Left forelimb (tissue), 1 donor: ENCODE measurements at regions not wholly inside any gene's neighbourhood (a gene's known extent, or its start where the extent isn't known, plus 50 kb on each side); places are given as distances from the start of the nearest gene placed in this dataset.

ENCODE experiments used
- DNase-seq: peaks from one replicate; pipeline ENCODE4 v3.0.0-alpha.2; 2018; ENCODE audit warnings: low spot score

GRCh38 chr2:15765211-15765610 lies 173.5 kb downstream of the DDX1 start:
- peak; percentile 26 for DNase-seq

GRCh38 chr2:15765686-15766302 lies 174.1 kb downstream of the DDX1 start:
- DNase-seq, result peak; percentile 40

GRCh38 chr2:15766303-15766861 lies 174.0 kb upstream of the MYCN start:
- no peak for DNase-seq

- no peak for DNase-seq
Measured at GRCh38 chr2:15766911-15767597, 173.3 kb upstream of the MYCN start.

GRCh38 chr2:15767679-15768078 lies 172.7 kb upstream of the MYCN start:
- DNase-seq, result no peak

- DNase-seq, result no peak
Measured at GRCh38 chr2:15768142-15768541, 172.2 kb upstream of the MYCN start.

GRCh38 chr2:15768615-15769014 lies 171.7 kb upstream of the MYCN start:
- no peak for DNase-seq

GRCh38 chr2:15769235-15769634 lies 171.1 kb upstream of the MYCN start:
- no peak for DNase-seq

GRCh38 chr2:15769676-15770547 lies 170.4 kb upstream of the MYCN start:
- DNase-seq, result no peak

- DNase-seq, result no peak
Measured at GRCh38 chr2:15770606-15771005, 169.7 kb upstream of the MYCN start.

- DNase-seq, result no peak
Measured at GRCh38 chr2:15771124-15771523, 169.2 kb upstream of the MYCN start.

- DNase-seq, result no peak
Measured at GRCh38 chr2:15772086-15772595, 168.2 kb upstream of the MYCN start.

GRCh38 chr2:15772681-15773080 lies 167.7 kb upstream of the MYCN start:
- DNase-seq, result no peak

- no peak for DNase-seq
Measured at GRCh38 chr2:15773204-15773603, 167.1 kb upstream of the MYCN start.

- DNase-seq, result no peak
Measured at GRCh38 chr2:15773846-15774245, 166.5 kb upstream of the MYCN start.

- DNase-seq, result no peak
Measured at GRCh38 chr2:15775753-15776628, 164.4 kb upstream of the MYCN start.

GRCh38 chr2:15776629-15776919 lies 163.8 kb upstream of the MYCN start:
- no peak for DNase-seq

GRCh38 chr2:15776992-15777702 lies 163.2 kb upstream of the MYCN start:
- DNase-seq, result no peak

- DNase-seq, result no peak
Measured at GRCh38 chr2:15777795-15778371, 162.5 kb upstream of the MYCN start.

GRCh38 chr2:15778529-15779219 lies 161.7 kb upstream of the MYCN start:
- no peak for DNase-seq
